ENCODE measurements at regions not wholly inside any gene's neighbourhood (a gene's known extent, or its start where the extent isn't known, plus 50 kb on each side); places are given as distances from the start of the nearest gene placed in this dataset.
"Not testable (repeated sequence)": the region's sequence is repeated elsewhere in the genome, so short reads cannot be mapped to it uniquely, and the experiment has no call there.

- FAIRE-seq: no peak
- DNase-seq (ENCODE audit: insufficient read length, low spot score): no peak
These were observed 112.8 kb upstream of the RAB18 start for GRCh38 chr10:27391325-27391724.

DNA sequence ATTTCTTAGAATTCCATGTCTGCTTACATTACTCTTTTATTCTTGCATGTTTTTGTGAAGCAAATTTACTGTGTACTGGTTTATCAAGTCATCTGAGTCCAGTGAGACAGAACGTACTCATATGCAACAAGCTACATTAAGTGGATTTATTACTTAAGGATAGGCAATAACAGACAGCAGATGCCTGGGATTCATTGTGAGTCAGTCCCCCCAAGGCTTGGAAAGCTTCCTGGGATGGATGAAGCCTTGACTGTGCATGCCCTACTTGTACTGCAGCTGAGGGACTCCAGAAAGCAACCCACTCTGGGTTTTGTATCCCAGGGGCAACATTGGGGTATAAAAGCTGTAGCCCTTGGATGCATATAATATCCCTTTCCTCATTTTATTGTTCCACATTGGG, 113.4 kb upstream of the RAB18 start:
- peak; percentile 26 for DNase-seq (ENCODE audit: insufficient read length, low spot score)
- FAIRE-seq: no peak

- FAIRE-seq: no peak
- DNase-seq (ENCODE audit: insufficient read length, low spot score): no peak
These were observed 115.2 kb upstream of the RAB18 start for GRCh38 chr10:27388761-27389399.

DNA sequence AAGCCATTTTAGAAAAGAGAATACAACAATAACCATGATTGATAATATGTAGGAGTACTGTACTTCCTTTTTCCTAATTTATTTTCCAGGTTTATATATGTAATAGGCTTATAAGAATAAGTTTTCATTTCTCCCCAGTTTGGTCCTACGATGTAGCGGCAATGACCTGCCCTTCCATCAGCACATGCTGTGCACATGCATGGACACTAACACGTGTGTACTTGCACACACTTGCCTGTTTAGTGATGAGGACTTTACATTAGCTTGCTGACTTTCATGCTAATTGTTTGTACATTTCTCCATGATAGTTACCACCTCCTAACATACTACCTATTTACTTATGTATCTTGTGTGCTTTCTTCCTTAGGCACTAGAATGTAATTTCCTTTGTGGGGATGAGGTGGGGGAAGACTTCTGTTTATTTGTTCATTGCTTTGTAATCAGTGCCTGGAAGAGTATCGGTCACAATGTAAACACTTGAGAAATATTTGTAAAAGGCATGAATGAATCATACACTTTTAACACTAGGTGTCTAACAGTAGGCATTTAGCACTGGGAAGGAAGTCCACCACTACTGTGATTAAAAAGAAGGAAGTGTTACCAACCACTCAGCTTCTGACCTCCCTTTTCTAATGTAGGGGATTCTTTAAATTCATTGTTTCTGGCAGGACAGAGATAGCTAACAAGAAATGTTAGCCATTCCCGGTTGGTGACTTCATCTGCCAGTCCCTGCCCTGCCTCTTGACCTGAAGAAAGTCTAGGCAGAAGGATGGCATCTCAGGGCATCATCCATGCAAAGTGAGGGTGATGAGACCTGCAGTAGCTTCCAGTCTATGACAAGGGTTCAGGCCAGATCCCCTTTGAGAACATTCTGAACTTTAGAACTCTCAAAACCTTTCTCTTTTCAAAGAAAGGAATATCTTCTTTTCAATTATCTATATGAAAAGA, 120.2 kb upstream of the RAB18 start:
- FAIRE-seq (peak; percentile 72), DNase-seq (ENCODE audit: insufficient read length, low spot score) (peak; percentile 3)

- FAIRE-seq (no peak), DNase-seq (ENCODE audit: insufficient read length, low spot score) (no peak)
These were observed 121.9 kb upstream of the RAB18 start for GRCh38 chr10:27382176-27382575.

GRCh38 chr10:27380929-27381358, 123.2 kb upstream of the RAB18 start:
- peak; percentile 60 for FAIRE-seq
- DNase-seq (ENCODE audit: insufficient read length, low spot score): no peak

DNA sequence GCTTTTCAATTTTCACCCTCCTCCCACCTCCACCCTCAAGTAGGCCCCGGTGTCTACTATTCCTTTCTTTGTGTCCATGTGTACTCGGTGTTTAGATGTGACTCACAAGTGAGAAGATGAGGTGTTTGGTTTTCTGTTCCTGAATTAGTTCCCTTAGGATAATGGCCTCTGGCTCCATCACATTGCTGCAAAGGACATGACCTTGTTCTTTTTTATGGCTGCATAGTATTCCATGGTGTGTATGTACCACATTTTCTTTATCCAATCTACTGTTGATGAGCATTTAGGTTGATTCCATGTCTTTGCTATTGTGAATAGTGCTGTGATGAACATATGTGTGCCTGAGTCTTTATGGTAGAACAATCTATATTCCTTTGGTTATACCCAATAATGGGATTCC, 125.1 kb upstream of the RAB18 start:
- not testable (repeated sequence) for FAIRE-seq; DNase-seq (ENCODE audit: insufficient read length, low spot score)

- DNase-seq (ENCODE audit: insufficient read length, low spot score): no peak
- FAIRE-seq: no peak
These were observed 130.4 kb upstream of the RAB18 start for GRCh38 chr10:27373566-27374160.

DNA sequence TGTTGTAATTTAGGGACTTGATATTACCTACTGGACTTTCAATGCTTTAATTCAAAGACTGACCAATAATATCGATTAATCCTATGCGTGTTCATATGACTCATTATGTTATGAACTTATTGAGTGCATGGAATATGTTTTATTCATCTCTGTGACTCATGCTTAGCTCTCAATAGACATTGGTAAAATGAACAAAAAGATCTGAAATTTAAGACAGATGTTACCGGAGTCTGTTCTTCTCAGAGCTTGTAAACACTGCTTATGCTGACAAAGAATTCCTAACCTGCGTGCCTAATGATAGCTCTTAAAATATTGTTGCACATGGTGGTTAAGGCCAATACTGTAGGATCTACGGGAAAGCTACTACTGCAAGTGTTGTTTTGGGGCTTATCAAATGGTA, 131.5 kb upstream of the ACBD5 start:
- FAIRE-seq (no peak), DNase-seq (ENCODE audit: insufficient read length, low spot score) (no peak)

- FAIRE-seq; DNase-seq (ENCODE audit: insufficient read length, low spot score): not testable (repeated sequence)
These were observed 130.8 kb upstream of the ACBD5 start for GRCh38 chr10:27371375-27371774.

DNA sequence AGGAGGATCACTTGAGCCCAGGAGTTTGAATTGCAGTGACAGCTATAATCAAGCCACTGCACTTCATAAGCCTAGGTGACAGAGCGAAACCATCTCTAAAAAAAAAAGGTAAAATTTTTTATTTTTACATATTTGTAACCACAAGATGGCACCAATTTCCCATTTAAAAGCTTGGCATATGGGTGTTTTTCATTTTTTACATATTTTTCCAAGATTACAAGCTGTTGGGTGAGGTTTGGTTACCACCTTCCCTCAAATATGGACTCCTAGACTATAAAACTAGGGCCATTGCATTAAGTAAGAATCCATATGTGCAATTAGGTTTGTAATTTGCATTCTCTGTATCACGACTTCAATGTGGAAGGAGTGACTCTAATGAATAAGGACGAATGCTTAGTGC, 129.3 kb upstream of the ACBD5 start:
- FAIRE-seq (no peak), DNase-seq (ENCODE audit: insufficient read length, low spot score) (peak; percentile 19)

GRCh38 chr10:27368706-27369105, 128.1 kb upstream of the ACBD5 start:
- FAIRE-seq (no peak), DNase-seq (ENCODE audit: insufficient read length, low spot score) (no peak)

GRCh38 chr10:27366769-27367168, 126.2 kb upstream of the ACBD5 start:
- FAIRE-seq: no peak
- DNase-seq (ENCODE audit: insufficient read length, low spot score): no peak

- no peak for FAIRE-seq
These were observed 123.4 kb upstream of the ACBD5 start for GRCh38 chr10:27364028-27364427.

DNA sequence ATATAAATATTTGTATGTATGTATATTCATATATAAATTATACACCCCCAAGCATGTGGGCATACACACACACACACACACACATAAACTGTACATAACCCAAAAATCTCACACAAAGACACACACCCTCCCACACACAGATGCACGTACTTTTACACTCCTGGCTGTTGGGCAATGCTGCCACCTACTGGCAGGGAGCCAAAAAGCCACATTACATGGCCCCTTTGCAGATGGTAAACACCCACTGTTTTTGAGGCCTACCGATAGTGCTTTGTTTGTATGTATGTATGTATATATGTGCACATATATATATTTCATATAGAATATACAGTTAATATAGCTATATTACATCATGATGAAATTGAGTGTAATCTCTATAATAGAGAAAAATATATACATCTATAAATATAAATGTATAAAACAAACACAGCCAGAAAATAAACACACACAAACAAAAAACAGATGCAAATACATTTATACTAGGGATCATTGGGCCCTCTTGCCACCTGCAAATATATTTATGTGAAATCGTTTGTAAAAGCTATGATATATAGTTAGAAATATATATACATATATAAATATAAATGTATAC, 120.1 kb upstream of the ACBD5 start:
- peak; percentile 81 for FAIRE-seq
- DNase-seq (ENCODE audit: insufficient read length, low spot score): peak; percentile 38

More at GRCh38 chr10:27364028-27364427, 123.4 kb upstream of the ACBD5 start:
- DNase-seq (ENCODE audit: insufficient read length, low spot score): no peak

GRCh38 chr10:27359792-27360355, 119.3 kb upstream of the ACBD5 start:
- FAIRE-seq (no peak), DNase-seq (ENCODE audit: insufficient read length, low spot score) (no peak)

GRCh38 chr10:27356738-27357137, 116.1 kb upstream of the ACBD5 start:
- no peak for FAIRE-seq
- no peak for DNase-seq (ENCODE audit: insufficient read length, low spot score)

DNA sequence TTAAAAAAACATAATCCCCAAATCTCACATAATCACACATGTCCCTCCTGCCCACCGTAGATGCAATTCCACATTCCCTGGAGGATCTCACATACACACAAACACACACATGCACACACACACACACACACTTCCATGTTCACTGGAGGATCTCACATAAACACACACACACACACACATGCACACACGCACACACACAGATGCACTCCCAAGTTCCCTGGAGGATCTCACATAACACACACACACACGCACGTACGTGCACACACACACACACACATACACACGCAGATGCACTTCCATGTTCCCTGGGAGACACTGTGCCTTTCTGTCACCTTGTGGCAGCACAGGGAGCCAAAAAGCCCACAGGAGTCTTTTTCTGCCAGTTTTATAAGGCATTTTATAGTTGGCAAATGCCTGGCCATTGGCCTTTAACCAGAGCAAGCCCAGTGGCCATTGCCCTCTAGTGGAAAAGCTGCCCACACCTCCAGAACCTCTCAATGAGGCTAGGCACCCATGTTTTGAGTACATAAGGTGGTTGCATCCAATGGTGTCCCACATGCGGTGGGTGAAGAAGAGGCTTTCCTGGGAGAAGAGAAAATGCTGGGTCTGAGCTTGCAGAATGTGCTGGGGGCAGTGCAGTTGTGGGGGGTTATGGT, 115.4 kb upstream of the ACBD5 start:
- no peak for DNase-seq (ENCODE audit: insufficient read length, low spot score)
- FAIRE-seq: no peak

DNA sequence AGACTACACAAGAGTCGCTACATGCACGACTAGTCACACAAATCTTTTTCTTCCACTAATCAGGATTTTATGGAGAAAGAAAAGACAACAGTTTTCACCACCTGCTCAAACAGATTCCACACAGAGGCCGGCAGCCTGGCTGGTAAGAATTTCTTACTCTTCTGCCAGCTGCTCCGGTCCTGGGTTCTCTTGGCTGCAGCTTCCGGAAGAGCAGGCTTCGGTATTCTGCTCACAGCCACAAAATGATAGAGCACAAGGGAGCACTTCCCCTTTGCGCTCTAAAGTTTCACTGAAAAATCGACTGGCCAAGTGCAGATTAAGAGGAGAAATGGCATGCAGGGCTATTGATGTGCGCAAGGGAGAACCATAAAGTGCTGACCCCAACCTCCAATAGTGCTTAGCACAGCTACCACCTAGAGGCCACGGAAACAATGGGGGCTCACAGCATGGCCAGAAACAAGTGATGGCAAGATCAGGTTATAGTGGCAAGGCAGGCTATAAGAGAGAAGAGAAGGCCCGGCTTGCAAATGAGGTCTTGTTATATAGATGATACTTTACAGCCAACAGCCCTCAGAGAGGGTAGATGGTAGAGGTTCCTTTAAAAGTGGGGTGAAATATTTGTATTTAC, 114.2 kb upstream of the ACBD5 start:
- FAIRE-seq: peak; percentile 82
- DNase-seq (ENCODE audit: insufficient read length, low spot score): not testable (repeated sequence)

GRCh38 chr10:27354100-27354499, 113.5 kb upstream of the ACBD5 start:
- FAIRE-seq; DNase-seq (ENCODE audit: insufficient read length, low spot score): not testable (repeated sequence)

All from HTR-8/SVneo (cell line).